ENCODE measurements at regions not wholly inside any gene's neighbourhood (a gene's known extent, or its start where the extent isn't known, plus 50 kb on each side); places are given as distances from the start of the nearest gene placed in this dataset.

- H3K27ac Mint-ChIP-seq, result peak overlapping the region; percentile 1
Measured at GRCh38 chr10:8128511-8128910, 74.0 kb downstream of the GATA3 start.

GRCh38 chr10:8129438-8129837 is 75.0 kb downstream of the GATA3 start:
- Mint-ChIP-seq H3K4me3 (no peak overlapping the region), H3K27me3 (peaks cover 10% of the 10 kb centered on the region), H3K36me3 (ENCODE audit: low read depth) (no peaks in the 10 kb centered on the region), H3K4me1 (peaks cover 22% of the 10 kb centered on the region), H3K27ac (no peak overlapping the region)
- DNase-seq, result no peak
- no peaks in the 10 kb centered on the region for H3K9me3 ChIP-seq (ENCODE audit: control insufficient read depth, low read length, poor library complexity, severe bottlenecking)
- ATAC-seq, result no peak

More at GRCh38 chr10:8128511-8128910, 74.0 kb downstream of the GATA3 start:
- H3K36me3 Mint-ChIP-seq (ENCODE audit: low read depth), result no peaks in the 10 kb centered on the region
- H3K9me3 ChIP-seq (ENCODE audit: control insufficient read depth, low read length, poor library complexity, severe bottlenecking), result no peaks in the 10 kb centered on the region
- ATAC-seq (no peak), DNase-seq (no peak)
- H3K27me3 Mint-ChIP-seq, result peaks cover 10% of the 10 kb centered on the region
- H3K4me3 Mint-ChIP-seq, result no peak overlapping the region
- peaks cover 21% of the 10 kb centered on the region for H3K4me1 Mint-ChIP-seq

GRCh38 chr10:8130973-8131911 is 76.8 kb downstream of the GATA3 start:
- H3K4me3 Mint-ChIP-seq, result no peak overlapping the region
- peaks cover 10% of the 10 kb centered on the region for H3K27me3 Mint-ChIP-seq
- peak; percentile 23 for ATAC-seq
- H3K4me1 Mint-ChIP-seq, result peaks cover 20% of the 10 kb centered on the region
- no peak for DNase-seq
- H3K36me3 Mint-ChIP-seq (ENCODE audit: low read depth), result no peaks in the 10 kb centered on the region
- peak overlapping the region; percentile 86 for H3K27ac Mint-ChIP-seq
- no peaks in the 10 kb centered on the region for H3K9me3 ChIP-seq (ENCODE audit: control insufficient read depth, low read length, poor library complexity, severe bottlenecking)

GRCh38 chr10:8133146-8133545 is 78.7 kb downstream of the GATA3 start:
- no peaks in the 10 kb centered on the region for H3K9me3 ChIP-seq (ENCODE audit: control insufficient read depth, low read length, poor library complexity, severe bottlenecking)
- no peak for DNase-seq
- ATAC-seq, result no peak
- Mint-ChIP-seq H3K27ac (peak overlapping the region; percentile 86), H3K4me1 (peaks cover 37% of the 10 kb centered on the region), H3K36me3 (ENCODE audit: low read depth) (no peaks in the 10 kb centered on the region), H3K4me3 (peak overlapping the region; percentile 86), H3K27me3 (peaks cover 10% of the 10 kb centered on the region)

- Mint-ChIP-seq H3K4me3 (peak overlapping the region; percentile 91), H3K36me3 (ENCODE audit: low read depth) (no peaks in the 10 kb centered on the region), H3K27me3 (peaks cover 9% of the 10 kb centered on the region), H3K27ac (peak overlapping the region; percentile 99), H3K4me1 (peaks cover 39% of the 10 kb centered on the region)
- DNase-seq (no peak), ATAC-seq (peak; percentile 32)
- no peaks in the 10 kb centered on the region for H3K9me3 ChIP-seq (ENCODE audit: control insufficient read depth, low read length, poor library complexity, severe bottlenecking)
Measured at GRCh38 chr10:8136736-8137135, 82.2 kb downstream of the GATA3 start.

GRCh38 chr10:8137272-8137681 is 82.8 kb downstream of the GATA3 start:
- H3K9me3 ChIP-seq (ENCODE audit: control insufficient read depth, low read length, poor library complexity, severe bottlenecking), result no peaks in the 10 kb centered on the region
- peaks cover 39% of the 10 kb centered on the region for H3K4me1 Mint-ChIP-seq
- H3K36me3 Mint-ChIP-seq (ENCODE audit: low read depth), result no peaks in the 10 kb centered on the region
- ATAC-seq, result peak; percentile 84
- H3K27me3 Mint-ChIP-seq, result peaks cover 5% of the 10 kb centered on the region
- peak overlapping the region; percentile 91 for H3K4me3 Mint-ChIP-seq
- DNase-seq, result peak in 2 of 3 donors; percentile 9 to 22
- H3K27ac Mint-ChIP-seq, result peak overlapping the region; percentile 99

- ATAC-seq (peak; percentile 47), DNase-seq (peak in 2 of 3 donors; percentile 5 to 9)
- Mint-ChIP-seq H3K4me1 (peaks cover 38% of the 10 kb centered on the region), H3K36me3 (ENCODE audit: low read depth) (no peaks in the 10 kb centered on the region), H3K27ac (peak overlapping the region; percentile 99), H3K4me3 (peak overlapping the region; percentile 91), H3K27me3 (peaks cover 5% of the 10 kb centered on the region)
- H3K9me3 ChIP-seq (ENCODE audit: control insufficient read depth, low read length, poor library complexity, severe bottlenecking), result no peaks in the 10 kb centered on the region
Measured at GRCh38 chr10:8137726-8138125, 83.2 kb downstream of the GATA3 start.

GRCh38 chr10:8138471-8138870 is 84.0 kb downstream of the GATA3 start:
- DNase-seq (no peak), ATAC-seq (no peak)
- Mint-ChIP-seq H3K4me3 (peak overlapping the region; percentile 36), H3K4me1 (peaks cover 30% of the 10 kb centered on the region), H3K27me3 (no peaks in the 10 kb centered on the region), H3K27ac (peak overlapping the region; percentile 99), H3K36me3 (ENCODE audit: low read depth) (no peaks in the 10 kb centered on the region)
- H3K9me3 ChIP-seq (ENCODE audit: control insufficient read depth, low read length, poor library complexity, severe bottlenecking), result no peaks in the 10 kb centered on the region

- Mint-ChIP-seq H3K36me3 (ENCODE audit: low read depth) (peaks cover 2% of the 10 kb centered on the region), H3K4me3 (no peak overlapping the region), H3K27ac (no peak overlapping the region), H3K27me3 (no peaks in the 10 kb centered on the region), H3K4me1 (peaks cover 2% of the 10 kb centered on the region)
- no peaks in the 10 kb centered on the region for H3K9me3 ChIP-seq (ENCODE audit: control insufficient read depth, low read length, poor library complexity, severe bottlenecking)
- DNase-seq (no peak), ATAC-seq (no peak)
Measured at GRCh38 chr10:8144496-8144895, 90.0 kb downstream of the GATA3 start.

GRCh38 chr10:8146650-8147049 is 92.2 kb downstream of the GATA3 start:
- Mint-ChIP-seq H3K27me3 (no peaks in the 10 kb centered on the region), H3K27ac (no peak overlapping the region), H3K36me3 (ENCODE audit: low read depth) (peaks cover 2% of the 10 kb centered on the region), H3K4me3 (no peak overlapping the region), H3K4me1 (no peaks in the 10 kb centered on the region)
- DNase-seq (no peak), ATAC-seq (no peak)
- H3K9me3 ChIP-seq (ENCODE audit: control insufficient read depth, low read length, poor library complexity, severe bottlenecking), result no peaks in the 10 kb centered on the region

GRCh38 chr10:8149991-8150390 is 95.5 kb downstream of the GATA3 start:
- H3K27ac Mint-ChIP-seq, result no peak overlapping the region
- no peaks in the 10 kb centered on the region for H3K27me3 Mint-ChIP-seq
- H3K9me3 ChIP-seq (ENCODE audit: control insufficient read depth, low read length, poor library complexity, severe bottlenecking), result no peaks in the 10 kb centered on the region
- H3K4me1 Mint-ChIP-seq, result peaks cover 4% of the 10 kb centered on the region
- H3K4me3 Mint-ChIP-seq, result no peak overlapping the region
- H3K36me3 Mint-ChIP-seq (ENCODE audit: low read depth), result peaks cover 2% of the 10 kb centered on the region
- DNase-seq (no peak), ATAC-seq (no peak)

- no peak overlapping the region for H3K27ac Mint-ChIP-seq
- H3K36me3 Mint-ChIP-seq (ENCODE audit: low read depth), result peaks cover 2% of the 10 kb centered on the region
- no peak overlapping the region for H3K4me3 Mint-ChIP-seq
- DNase-seq, result no peak
- peaks cover 4% of the 10 kb centered on the region for H3K4me1 Mint-ChIP-seq
- no peaks in the 10 kb centered on the region for H3K9me3 ChIP-seq (ENCODE audit: control insufficient read depth, low read length, poor library complexity, severe bottlenecking)
- ATAC-seq, result no peak
- no peaks in the 10 kb centered on the region for H3K27me3 Mint-ChIP-seq
Measured at GRCh38 chr10:8150401-8150905, 96.0 kb downstream of the GATA3 start.

- no peaks in the 10 kb centered on the region for H3K9me3 ChIP-seq (ENCODE audit: control insufficient read depth, low read length, poor library complexity, severe bottlenecking)
- Mint-ChIP-seq H3K4me1 (peaks cover 4% of the 10 kb centered on the region), H3K27me3 (no peaks in the 10 kb centered on the region), H3K36me3 (ENCODE audit: low read depth) (peaks cover 2% of the 10 kb centered on the region), H3K4me3 (no peak overlapping the region), H3K27ac (no peak overlapping the region)
- no peak for DNase-seq
- no peak for ATAC-seq
Measured at GRCh38 chr10:8151086-8151485, 96.6 kb downstream of the GATA3 start.
